HUES48 (cell line): ENCODE measurements at regions not wholly inside any gene's neighbourhood (a gene's known extent, or its start where the extent isn't known, plus 50 kb on each side); places are given as distances from the start of the nearest gene placed in this dataset.
A peak's percentile ranks its signal among the peaks of the same experiment; 100 is the strongest.

Experiments
- H3K27ac ChIP-seq: one replicate; pipeline ENCODE4 v1.7.0; 2013; ENCODE audit warnings: low read depth, low read length, inconsistent platforms
- H3K27me3 ChIP-seq: 2 replicates; pipeline ENCODE4 v1.6.1; 2013; ENCODE audit warnings: mild to moderate bottlenecking, low read length; ENCODE audit not compliant: control insufficient read depth, insufficient read depth
- H3K36me3 ChIP-seq: 2 replicates; pipeline ENCODE4 v1.6.1; 2013; ENCODE audit warnings: low read length; ENCODE audit not compliant: control insufficient read depth, insufficient read depth
- H3K4me1 ChIP-seq: 2 replicates; pipeline ENCODE4 v1.6.1; 2013; ENCODE audit warnings: mild to moderate bottlenecking, low read length; ENCODE audit not compliant: control insufficient read depth, insufficient read depth
- H3K4me3 ChIP-seq: 2 replicates; pipeline ENCODE4 v1.5.1; 2013; ENCODE audit warnings: mild to moderate bottlenecking, low read depth, low read length
- H3K9ac ChIP-seq: 2 replicates; pipeline ENCODE4 v1.6.1; 2013; ENCODE audit warnings: mild to moderate bottlenecking, low read depth, low read length, moderate library complexity
- H3K9me3 ChIP-seq: 2 replicates; pipeline ENCODE4 v1.6.1; 2013; ENCODE audit warnings: low read length; ENCODE audit not compliant: control insufficient read depth, insufficient read depth

DNA sequence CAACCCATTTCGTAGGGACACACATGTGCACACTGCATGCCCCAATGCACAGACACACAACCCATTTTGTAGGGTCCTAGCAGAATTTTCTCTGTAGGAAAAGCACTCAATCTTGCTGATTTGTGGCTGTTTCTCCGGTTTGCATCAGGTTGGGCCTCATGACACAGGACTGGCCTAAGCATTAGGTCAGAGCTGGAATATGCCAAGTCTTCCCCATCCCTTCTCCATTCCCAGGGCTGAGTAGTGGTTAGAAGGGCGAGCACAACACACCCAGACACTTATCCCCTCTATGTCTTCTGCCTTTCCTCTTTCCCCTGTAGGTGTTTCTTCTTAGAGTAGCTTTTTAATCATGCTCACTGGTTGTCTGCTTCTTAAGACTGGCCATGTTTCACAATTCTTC is 295.9 kb downstream of the SOX11 start:
- H3K27ac ChIP-seq, result no peak overlapping the region
- no peaks in the 10 kb centered on the region for H3K36me3 ChIP-seq
- H3K4me3 ChIP-seq, result no peak overlapping the region
- H3K9ac ChIP-seq, result no peak overlapping the region
- H3K27me3 ChIP-seq, result no peaks in the 10 kb centered on the region
- H3K9me3 ChIP-seq, result no peaks in the 10 kb centered on the region
- peaks cover 3% of the 10 kb centered on the region for H3K4me1 ChIP-seq

DNA sequence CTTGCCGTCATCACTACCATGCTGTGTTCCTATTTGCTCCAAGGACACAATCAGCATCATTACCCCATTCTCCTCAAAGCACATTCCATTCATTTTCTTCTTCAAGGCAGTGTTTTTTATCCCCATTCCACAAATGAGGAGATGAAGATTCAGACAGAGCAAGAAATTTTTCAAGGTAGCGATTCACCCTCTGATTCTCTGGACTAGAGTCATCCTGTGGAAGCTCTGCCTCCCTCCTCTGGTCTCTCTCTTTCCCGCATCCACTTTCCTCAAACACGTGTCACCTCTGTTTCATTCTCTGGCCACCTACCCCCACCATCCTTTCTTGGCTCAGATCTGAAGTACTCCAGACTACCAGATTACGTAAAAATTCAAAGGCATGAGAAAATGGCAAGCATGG is 297.9 kb downstream of the SOX11 start:
- Histone ChIP-seq H3K9me3 (no peaks in the 10 kb centered on the region), H3K9ac (no peak overlapping the region), H3K27me3 (no peaks in the 10 kb centered on the region), H3K27ac (no peak overlapping the region), H3K4me3 (no peak overlapping the region), H3K36me3 (no peaks in the 10 kb centered on the region), H3K4me1 (no peaks in the 10 kb centered on the region)

DNA sequence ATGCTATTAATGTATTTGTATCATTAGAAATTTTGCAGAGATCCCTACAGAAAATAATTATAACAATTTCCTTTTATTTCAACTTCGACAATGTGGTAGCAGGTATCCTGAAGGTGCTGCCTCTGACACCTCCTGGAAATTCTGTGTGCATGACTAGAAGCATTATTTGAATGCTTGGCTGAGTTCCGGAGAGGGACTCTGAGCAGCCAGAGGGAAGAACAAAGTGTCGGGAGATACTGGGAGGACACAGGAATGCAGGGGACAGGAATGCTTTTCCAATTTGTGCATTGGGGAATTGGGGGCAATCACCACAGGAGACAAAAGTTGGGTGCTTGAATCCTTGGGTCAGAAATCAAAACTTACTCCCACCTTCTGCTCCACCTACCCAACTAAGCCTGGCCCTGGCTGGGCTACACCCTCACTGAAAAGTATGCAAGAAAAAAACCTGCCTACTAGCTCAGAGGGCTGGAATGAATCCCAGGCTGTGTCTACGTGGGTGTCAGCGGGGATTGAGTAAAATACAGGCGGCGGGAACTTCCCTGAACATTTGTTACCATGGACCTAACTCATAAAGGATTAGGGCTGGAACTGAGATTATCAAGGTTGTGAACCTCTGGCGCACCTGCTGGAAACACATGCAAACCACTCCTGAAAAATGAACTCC is 299.3 kb downstream of the SOX11 start:
- H3K9me3 ChIP-seq, result no peaks in the 10 kb centered on the region
- H3K4me3 ChIP-seq, result no peak overlapping the region
- no peaks in the 10 kb centered on the region for H3K27me3 ChIP-seq
- H3K36me3 ChIP-seq, result no peaks in the 10 kb centered on the region
- no peaks in the 10 kb centered on the region for H3K4me1 ChIP-seq
- peak overlapping the region; percentile 3 for H3K27ac ChIP-seq
- H3K9ac ChIP-seq, result no peak overlapping the region

DNA sequence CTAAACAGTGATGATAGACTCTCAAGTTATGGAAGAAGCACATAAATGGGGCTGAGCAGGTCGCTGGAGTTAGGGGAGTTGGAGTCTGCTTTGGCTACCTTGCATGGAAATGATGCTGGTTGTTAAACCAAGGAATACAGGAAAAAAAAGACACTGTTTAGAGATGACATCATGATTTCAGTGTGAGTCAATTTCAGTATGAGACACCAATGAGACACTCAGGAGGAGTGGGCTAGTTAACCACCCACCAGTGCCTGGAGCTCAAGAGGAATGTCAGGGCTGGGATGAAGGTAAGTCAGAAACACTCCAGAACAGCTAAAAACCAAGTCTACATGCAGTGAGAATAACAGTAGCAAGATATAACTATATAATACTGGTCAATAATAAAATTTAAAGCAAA is 303.6 kb downstream of the SOX11 start:
- Histone ChIP-seq H3K36me3 (no peaks in the 10 kb centered on the region), H3K9me3 (no peaks in the 10 kb centered on the region), H3K27ac (no peak overlapping the region), H3K4me3 (no peak overlapping the region), H3K9ac (no peak overlapping the region), H3K4me1 (peaks cover 4% of the 10 kb centered on the region; the same call in 1 of the 2 replicates), H3K27me3 (no peaks in the 10 kb centered on the region)

DNA sequence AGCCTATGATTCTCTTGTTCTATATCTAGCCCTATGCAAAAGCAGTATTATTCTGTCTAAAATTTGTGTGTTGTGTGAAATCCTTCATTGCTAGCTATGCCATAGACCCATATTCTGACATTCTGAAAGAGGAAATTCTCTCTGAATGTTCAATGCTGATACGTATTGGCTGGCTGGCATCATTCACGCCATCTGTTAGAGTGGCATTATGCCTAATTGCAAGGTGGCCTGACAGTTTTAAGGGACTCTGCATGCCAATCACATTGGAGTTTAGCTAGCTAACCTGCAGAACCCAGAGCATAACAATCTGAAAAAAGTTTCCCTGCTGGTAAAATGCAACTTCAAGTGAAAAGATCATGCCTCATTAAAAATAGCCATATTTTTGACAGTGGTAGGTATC is 316.0 kb downstream of the SOX11 start:
- H3K4me1 ChIP-seq, result peaks cover 14% of the 10 kb centered on the region; the same call in 1 of the 2 replicates
- H3K9me3 ChIP-seq, result no peaks in the 10 kb centered on the region
- no peaks in the 10 kb centered on the region for H3K36me3 ChIP-seq
- no peak overlapping the region for H3K27ac ChIP-seq
- H3K27me3 ChIP-seq, result no peaks in the 10 kb centered on the region
- H3K9ac ChIP-seq, result no peak overlapping the region
- no peak overlapping the region for H3K4me3 ChIP-seq

DNA sequence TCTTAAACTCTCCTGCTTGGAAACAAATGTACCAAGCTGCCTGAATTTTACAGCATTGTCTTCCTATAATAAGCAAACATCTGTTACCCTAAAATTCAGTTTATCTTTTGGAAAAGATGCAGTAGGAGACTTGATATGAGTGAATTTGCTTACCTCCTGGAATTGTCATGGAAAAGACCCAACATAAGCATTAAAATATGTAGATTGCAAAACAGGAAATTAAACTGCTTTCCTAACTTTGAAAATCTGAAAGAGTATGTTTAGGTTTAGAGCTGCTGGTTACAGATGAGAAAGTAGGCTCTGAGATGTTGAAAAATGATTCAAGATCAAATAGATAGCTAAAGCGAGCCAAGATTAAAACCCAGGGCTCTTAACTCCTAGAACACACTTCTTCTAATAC is 316.5 kb downstream of the SOX11 start:
- Histone ChIP-seq H3K36me3 (no peaks in the 10 kb centered on the region), H3K9ac (no peak overlapping the region), H3K4me1 (peaks cover 14% of the 10 kb centered on the region; the same call in 1 of the 2 replicates), H3K27ac (no peak overlapping the region), H3K9me3 (no peaks in the 10 kb centered on the region), H3K27me3 (no peaks in the 10 kb centered on the region), H3K4me3 (no peak overlapping the region)

DNA sequence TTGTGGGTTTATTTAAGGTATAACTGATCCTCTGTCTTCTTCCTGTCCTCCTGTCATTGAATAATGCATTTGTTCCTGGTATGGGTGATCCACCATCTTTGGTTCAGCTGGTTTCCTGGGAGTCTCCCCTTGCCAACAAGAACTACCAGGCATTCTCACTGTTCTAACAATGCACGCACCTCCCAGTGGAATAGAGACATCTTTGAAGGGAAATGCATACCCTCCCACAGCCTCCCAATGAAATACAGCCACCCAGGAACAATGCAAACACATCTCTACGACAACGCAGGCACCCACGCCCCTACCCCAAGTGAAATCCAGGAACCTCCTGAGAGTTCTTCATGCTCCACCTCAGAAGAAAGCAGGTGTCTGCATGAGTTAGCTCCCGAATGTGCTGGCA is 318.0 kb downstream of the SOX11 start:
- H3K4me1 ChIP-seq, result peaks cover 14% of the 10 kb centered on the region; the same call in 1 of the 2 replicates
- no peaks in the 10 kb centered on the region for H3K36me3 ChIP-seq
- H3K27me3 ChIP-seq, result no peaks in the 10 kb centered on the region
- H3K9ac ChIP-seq, result no peak overlapping the region
- no peaks in the 10 kb centered on the region for H3K9me3 ChIP-seq
- H3K27ac ChIP-seq, result no peak overlapping the region
- no peak overlapping the region for H3K4me3 ChIP-seq

DNA sequence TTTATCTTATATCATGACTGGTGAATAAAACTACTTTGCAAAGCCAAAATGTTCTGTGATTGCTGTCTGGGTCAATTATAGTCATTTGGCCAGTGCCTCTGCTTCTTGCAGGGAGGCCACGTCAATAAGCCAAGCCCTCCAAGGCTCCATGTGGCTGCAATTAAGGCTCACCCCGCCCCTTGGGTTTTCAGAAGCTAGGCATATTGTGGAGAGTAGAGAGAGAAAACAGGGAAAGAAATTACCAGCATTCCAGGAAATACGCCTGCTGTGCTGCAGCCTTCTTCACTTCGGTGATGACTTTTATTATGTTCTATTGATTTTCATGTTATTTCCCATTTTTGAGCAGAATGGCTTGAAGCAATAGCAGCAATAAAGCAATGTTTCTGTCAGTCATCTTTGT is 319.7 kb downstream of the SOX11 start:
- Histone ChIP-seq H3K27ac (no peak overlapping the region), H3K9me3 (no peaks in the 10 kb centered on the region), H3K9ac (no peak overlapping the region), H3K4me3 (no peak overlapping the region), H3K27me3 (no peaks in the 10 kb centered on the region), H3K36me3 (no peaks in the 10 kb centered on the region), H3K4me1 (peaks cover 14% of the 10 kb centered on the region; the same call in 1 of the 2 replicates)

DNA sequence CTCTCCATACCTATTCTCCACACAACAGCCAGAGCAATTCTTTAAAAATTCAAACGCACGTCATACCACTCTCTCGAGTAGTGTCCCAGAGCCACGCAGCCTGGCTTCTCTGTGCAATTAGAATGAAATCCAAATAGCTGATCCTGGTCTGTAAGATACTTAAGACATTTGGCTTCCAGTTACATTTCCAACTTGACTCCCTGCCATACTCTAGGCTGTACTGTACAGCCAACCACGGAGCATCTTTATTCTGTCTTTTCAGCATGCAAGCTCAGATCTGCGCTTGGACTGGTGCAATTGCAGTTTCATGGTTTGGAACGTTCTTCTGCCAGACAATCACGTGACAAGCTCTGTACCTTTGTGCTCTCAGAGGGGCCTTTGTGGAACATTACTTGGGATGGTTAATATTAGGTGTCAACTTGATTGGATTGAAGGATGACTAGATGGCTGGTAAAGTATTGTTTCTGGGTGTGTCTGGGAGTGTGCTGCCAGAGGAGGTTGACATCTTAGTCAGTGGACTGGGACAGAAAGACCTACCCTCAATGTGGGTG is 325.6 kb downstream of the SOX11 start:
- H3K36me3 ChIP-seq, result no peaks in the 10 kb centered on the region
- H3K4me1 ChIP-seq, result no peaks in the 10 kb centered on the region
- no peak overlapping the region for H3K27ac ChIP-seq
- H3K27me3 ChIP-seq, result no peaks in the 10 kb centered on the region
- H3K9ac ChIP-seq, result no peak overlapping the region
- H3K4me3 ChIP-seq, result no peak overlapping the region
- no peaks in the 10 kb centered on the region for H3K9me3 ChIP-seq

DNA sequence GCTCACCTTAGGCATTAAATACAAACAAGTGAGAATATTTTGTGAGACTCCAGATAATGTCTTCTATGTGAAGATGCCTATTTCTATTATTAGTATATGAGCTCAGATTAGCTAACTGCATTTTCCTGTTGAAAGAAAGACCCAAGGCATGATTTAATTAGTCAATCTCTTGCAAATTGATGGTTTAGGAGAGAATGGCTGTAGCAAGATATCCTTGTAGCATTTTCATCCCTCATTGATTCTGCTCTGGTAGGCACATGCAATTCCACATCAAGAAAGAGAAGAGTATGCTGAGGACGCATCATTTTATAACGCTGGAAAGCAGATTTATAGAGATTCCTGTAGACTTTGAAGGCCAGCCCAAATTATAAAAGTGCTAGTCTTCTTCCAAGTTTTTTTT is 332.0 kb downstream of the SOX11 start:
- H3K9ac ChIP-seq, result no peak overlapping the region
- H3K9me3 ChIP-seq, result no peaks in the 10 kb centered on the region
- no peaks in the 10 kb centered on the region for H3K36me3 ChIP-seq
- no peak overlapping the region for H3K27ac ChIP-seq
- H3K4me1 ChIP-seq, result no peaks in the 10 kb centered on the region
- H3K27me3 ChIP-seq, result no peaks in the 10 kb centered on the region
- no peak overlapping the region for H3K4me3 ChIP-seq

DNA sequence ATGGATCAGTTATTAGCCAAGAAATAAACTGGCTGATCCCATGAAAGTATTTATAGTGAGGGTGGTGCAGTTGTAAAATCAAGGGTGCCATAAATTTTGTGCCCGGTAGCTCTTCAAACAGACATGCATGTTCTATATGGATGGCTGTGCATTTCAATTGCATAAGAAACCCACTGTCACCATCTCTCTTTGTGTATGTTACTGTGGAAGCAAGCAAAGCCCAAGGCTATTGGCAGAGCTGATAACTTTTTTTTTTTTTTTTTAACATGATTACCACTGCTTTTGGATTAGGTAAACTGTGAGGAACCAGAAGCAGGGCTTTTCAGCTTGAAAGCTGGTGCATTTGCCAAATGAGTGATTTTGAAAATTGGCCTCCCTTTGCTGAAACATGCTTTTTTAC is 332.6 kb downstream of the SOX11 start:
- Histone ChIP-seq H3K9me3 (no peaks in the 10 kb centered on the region), H3K9ac (no peak overlapping the region), H3K27me3 (no peaks in the 10 kb centered on the region), H3K27ac (no peak overlapping the region), H3K36me3 (no peaks in the 10 kb centered on the region), H3K4me3 (no peak overlapping the region), H3K4me1 (no peaks in the 10 kb centered on the region)
